Stomach smooth muscle (tissue), 2 donors: ENCODE measurements at regions not wholly inside any gene's neighbourhood (a gene's known extent, or its start where the extent isn't known, plus 50 kb on each side); places are given as distances from the start of the nearest gene placed in this dataset.
A peak's percentile ranks its signal among the peaks of the same experiment; 100 is the strongest.

Source experiments
- H3K27ac ChIP-seq: one replicate; pipeline ENCODE4 v1.7.0; 2013; ENCODE audit warnings: mild to moderate bottlenecking, low read length, inconsistent platforms
- H3K27me3 ChIP-seq, 2 donors: one replicate each; pipeline ENCODE4 v1.7.0; 2013; ENCODE audit warnings: low read length in 2 of 2; ENCODE audit not compliant: insufficient read depth in 2 of 2, control insufficient read depth in 1 of 2
- H3K36me3 ChIP-seq, 2 donors: one replicate each; pipeline ENCODE4 v1.7.0; 2013; ENCODE audit warnings: low read length in 2 of 2; ENCODE audit not compliant: control insufficient read depth in 2 of 2, insufficient read depth in 2 of 2
- H3K4me1 ChIP-seq: one replicate; pipeline ENCODE4 v1.7.0; 2013; ENCODE audit warnings: low read length; ENCODE audit not compliant: control insufficient read depth, insufficient read depth
- H3K4me3 ChIP-seq, 2 donors: one replicate each; pipeline ENCODE4 v1.7.0; 2013; ENCODE audit warnings: low read length in 2 of 2
- H3K9ac ChIP-seq, 2 donors: one replicate each; pipeline ENCODE4 v1.7.0; 2013; ENCODE audit warnings: low read length in 2 of 2, mild to moderate bottlenecking in 1 of 2
- H3K9me3 ChIP-seq, 2 donors: one replicate each; pipeline ENCODE4 v1.7.0; 2013; ENCODE audit warnings: low read length in 2 of 2; ENCODE audit not compliant: control insufficient read depth in 2 of 2
- donor health status: healthy.
- donor health status: Pancreatic carcinoma.

DNA sequence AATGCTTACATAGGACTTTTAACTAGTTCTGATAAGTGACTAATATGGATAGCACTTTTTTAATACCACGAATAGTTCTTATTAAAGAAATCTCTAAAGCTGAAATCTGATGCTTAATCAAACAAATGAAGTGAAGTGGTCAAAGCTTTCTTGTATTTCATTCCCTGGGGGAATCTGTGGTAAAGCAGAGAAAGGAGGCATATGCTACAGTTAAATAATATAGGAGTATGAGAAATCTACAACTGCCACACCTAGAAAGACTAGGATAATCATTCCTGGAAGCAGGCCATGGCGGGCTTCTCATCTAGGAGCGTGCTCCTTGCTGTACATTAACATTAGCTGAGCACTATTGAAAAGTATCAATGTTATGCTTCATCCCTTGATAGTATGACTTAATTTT, 835.7 kb downstream of the OTOL1 start:
- no peaks in the 10 kb centered on the region for H3K27me3 ChIP-seq
- H3K9me3 ChIP-seq: peaks cover 0 to 3% of the 10 kb centered on the region in 2 donors
- H3K4me3 ChIP-seq: no peak overlapping the region
- H3K4me1 ChIP-seq: no peaks in the 10 kb centered on the region
- H3K9ac ChIP-seq: no peak overlapping the region
- no peak overlapping the region for H3K27ac ChIP-seq
- H3K36me3 ChIP-seq: no peaks in the 10 kb centered on the region

DNA sequence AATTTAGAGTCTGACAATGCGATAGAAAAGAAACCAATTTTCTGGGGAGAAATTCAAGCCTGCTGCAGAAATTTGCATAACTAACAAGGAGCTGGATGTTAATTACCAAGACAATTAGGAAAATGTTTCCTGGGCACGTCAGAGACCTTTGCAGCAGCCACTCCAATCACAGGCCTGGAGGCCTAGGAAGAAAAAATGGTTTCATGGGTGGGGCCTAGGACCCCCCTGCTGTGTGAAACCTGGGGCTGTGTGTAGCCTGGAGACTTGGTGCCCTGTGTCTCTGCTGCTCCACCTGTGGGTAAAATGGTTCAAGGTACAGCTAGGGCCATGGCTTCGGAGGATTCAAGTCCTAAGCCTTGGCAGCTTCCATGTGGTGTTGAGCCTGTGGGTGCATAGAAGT, 837.9 kb downstream of the OTOL1 start:
- no peaks in the 10 kb centered on the region for H3K4me1 ChIP-seq
- H3K4me3 ChIP-seq: no peak overlapping the region
- H3K36me3 ChIP-seq: no peaks in the 10 kb centered on the region
- H3K27me3 ChIP-seq: no peaks in the 10 kb centered on the region
- H3K27ac ChIP-seq: no peak overlapping the region
- no peak overlapping the region for H3K9ac ChIP-seq
- H3K9me3 ChIP-seq: peaks cover 0 to 2% of the 10 kb centered on the region in 2 donors

DNA sequence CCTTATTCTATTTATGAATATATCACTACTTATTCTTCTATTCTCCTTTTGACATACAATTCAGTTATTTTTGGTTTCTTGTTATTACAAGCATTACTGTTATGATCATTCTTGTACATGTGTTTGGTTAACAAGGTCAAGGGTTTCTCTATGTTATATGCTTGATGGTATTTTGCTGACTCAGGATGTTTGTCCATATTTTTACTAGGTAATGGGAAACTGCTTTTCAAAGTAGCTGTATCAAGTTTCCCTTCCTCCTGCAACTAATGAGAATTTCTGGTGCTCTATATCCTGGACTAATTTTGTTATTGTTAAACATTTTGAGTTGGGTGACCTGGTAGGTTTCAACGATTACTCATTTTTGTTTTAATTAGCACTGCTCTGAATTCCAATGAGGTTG, 841.0 kb downstream of the OTOL1 start:
- no peak overlapping the region for H3K27ac ChIP-seq

DNA sequence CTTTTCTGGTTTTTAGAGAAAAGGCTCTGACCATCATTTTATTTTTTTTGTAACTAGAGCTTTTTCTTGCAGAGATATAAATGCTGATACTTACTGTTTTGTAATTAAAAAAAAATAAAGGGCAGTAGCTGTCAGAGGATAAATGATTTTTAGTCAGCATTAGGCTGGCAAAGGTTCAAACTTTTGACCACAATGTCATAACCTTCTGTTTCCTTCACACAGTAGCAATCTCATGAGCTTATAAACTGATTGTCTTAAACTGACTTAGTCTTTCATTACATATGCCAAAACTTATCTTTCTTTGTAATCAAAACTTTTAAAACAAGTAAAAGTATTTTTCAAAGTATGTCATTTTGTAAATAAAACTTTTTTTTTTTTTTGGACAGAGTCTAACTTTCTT, 841.9 kb downstream of the OTOL1 start:
- H3K27me3 ChIP-seq: no peaks in the 10 kb centered on the region
- no peaks in the 10 kb centered on the region for H3K36me3 ChIP-seq
- H3K4me3 ChIP-seq: no peak overlapping the region
- H3K9ac ChIP-seq: no peak overlapping the region
- H3K4me1 ChIP-seq: no peaks in the 10 kb centered on the region
- H3K27ac ChIP-seq: no peak overlapping the region
- H3K9me3 ChIP-seq: no peaks in the 10 kb centered on the region

More for the DNA sequence above, 841.0 kb downstream of the OTOL1 start:
- H3K36me3 ChIP-seq: no peaks in the 10 kb centered on the region
- H3K27me3 ChIP-seq: no peaks in the 10 kb centered on the region
- H3K9ac ChIP-seq: no peak overlapping the region
- no peaks in the 10 kb centered on the region for H3K9me3 ChIP-seq
- H3K4me1 ChIP-seq: no peaks in the 10 kb centered on the region
- no peak overlapping the region for H3K4me3 ChIP-seq

DNA sequence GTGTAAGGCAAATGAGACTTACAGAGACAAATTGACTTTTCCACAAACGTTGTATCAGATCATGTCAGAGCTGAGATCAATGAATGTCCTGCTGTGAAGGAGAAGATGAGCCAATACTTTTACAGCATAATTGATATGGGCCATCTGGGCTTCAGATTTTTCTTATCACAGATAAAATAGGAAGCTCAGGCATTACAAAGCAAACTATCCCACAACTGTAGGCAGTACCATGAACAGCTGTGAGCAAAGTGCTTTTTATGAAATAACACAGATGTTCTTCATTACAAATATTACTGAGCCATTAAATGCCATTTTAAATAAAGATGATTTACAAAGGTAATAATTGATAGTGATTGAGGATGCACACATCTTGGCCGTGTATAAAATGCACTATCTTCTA, 852.3 kb downstream of the OTOL1 start:
- Histone ChIP-seq H3K4me3 (no peak overlapping the region), H3K27me3 (no peaks in the 10 kb centered on the region), H3K27ac (no peak overlapping the region), H3K36me3 (no peaks in the 10 kb centered on the region), H3K9me3 (no peaks in the 10 kb centered on the region), H3K4me1 (no peaks in the 10 kb centered on the region), H3K9ac (no peak overlapping the region)

DNA sequence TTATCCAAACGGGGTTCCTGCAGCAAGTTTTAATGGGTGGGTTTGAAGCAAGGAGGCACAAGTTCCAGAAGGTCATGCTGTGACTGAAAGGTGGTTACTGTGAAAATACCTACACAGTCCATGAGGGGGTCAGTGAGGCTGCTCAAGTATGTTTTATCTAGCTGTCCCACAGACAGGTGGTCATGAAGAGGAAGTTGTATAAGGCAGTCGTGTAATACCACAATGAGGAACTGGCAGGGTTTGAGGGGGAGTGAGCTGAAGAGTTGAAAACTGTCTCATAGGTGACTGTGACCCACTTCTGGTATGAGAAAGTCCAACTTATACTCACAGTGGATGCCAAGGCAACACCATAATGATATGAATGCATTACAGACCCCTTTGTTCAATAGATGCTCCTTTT, 856.8 kb downstream of the OTOL1 start:
- Histone ChIP-seq H3K27me3 (no peaks in the 10 kb centered on the region), H3K27ac (no peak overlapping the region), H3K36me3 (no peaks in the 10 kb centered on the region), H3K9me3 (no peaks in the 10 kb centered on the region), H3K4me1 (no peaks in the 10 kb centered on the region), H3K9ac (no peak overlapping the region), H3K4me3 (no peak overlapping the region)

DNA sequence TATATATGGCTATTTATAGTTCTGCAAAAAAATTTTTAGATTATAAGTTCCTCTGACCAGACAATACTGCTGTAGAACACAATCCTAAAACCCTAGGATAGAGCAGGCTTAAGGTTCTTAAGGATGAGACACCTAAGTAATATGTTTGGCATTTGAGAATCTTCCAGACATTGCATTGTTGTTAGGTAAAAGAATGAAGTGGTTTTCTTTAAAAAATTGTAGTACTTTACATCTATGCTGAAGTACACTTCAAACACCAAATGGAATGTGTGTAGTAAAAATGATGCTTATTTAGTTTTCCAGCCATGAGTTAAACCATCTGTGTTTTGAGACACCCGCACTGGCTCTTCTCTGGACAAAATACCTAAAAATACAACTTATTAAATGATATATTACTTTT, 857.7 kb downstream of the OTOL1 start:
- Histone ChIP-seq H3K4me1 (no peaks in the 10 kb centered on the region), H3K9me3 (no peaks in the 10 kb centered on the region), H3K4me3 (no peak overlapping the region), H3K27me3 (no peaks in the 10 kb centered on the region), H3K36me3 (no peaks in the 10 kb centered on the region), H3K9ac (no peak overlapping the region), H3K27ac (no peak overlapping the region)

DNA sequence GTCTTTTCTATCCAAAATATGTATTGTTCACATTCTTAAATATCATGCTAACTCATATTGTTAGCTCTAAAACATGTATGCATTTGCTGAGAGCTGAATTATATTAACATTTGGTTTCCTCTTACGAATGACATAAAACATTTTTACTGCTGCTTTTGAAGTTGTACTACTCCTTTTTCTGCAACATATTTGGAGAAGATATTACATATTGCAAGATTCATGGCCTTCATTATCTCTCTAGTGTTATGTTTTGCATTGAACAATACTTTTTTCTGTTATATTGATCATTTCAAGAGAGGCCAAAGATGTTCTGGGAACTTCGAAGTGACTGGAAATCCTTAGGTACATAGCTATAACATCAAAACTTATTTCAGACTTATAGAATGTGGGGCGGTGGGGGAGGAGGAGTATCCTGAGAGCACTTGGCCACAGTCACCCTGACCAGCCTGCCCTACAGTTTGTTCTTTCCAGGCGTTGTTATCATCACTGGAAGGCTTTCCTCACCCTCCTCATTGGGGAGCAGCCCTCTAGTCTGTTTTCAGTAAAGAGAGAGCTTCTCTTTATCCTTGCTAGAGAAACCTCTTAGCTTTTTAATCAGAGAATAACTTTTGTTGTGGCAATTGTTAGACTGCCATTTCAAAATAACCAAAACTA, 868.6 kb downstream of the OTOL1 start:
- H3K9ac ChIP-seq: no peak overlapping the region
- no peaks in the 10 kb centered on the region for H3K27me3 ChIP-seq
- no peak overlapping the region for H3K4me3 ChIP-seq
- no peaks in the 10 kb centered on the region for H3K9me3 ChIP-seq
- no peaks in the 10 kb centered on the region for H3K4me1 ChIP-seq
- H3K27ac ChIP-seq: no peak overlapping the region
- H3K36me3 ChIP-seq: no peaks in the 10 kb centered on the region

DNA sequence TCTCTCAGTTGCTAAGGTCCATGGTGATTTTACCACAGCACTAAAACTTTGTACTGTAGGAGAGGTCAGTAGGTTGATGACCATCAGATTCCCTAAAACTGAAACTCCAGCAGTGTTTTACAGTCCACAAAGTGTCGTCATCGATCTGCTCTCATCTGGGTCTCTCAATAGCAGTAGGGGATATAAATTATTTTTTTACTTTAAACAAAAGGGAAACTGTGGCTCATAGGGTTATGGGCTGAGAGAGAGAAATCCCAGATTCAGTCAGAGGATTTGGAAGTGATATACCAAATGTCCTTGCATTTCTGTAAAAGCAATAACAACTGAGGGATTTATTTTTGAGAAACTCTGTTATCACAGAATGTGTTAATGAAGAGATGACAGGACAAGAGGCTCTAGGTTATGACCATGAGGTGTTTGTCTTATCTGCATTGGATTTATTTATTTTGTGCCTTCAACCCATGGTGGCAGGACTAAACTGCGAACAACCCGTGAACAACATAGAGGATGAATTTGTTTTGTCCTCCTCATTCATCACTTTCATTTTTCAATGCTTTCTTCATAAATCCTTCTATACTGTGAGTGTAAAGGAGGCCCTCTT, 869.7 kb downstream of the OTOL1 start:
- Histone ChIP-seq H3K27me3 (no peaks in the 10 kb centered on the region), H3K4me1 (no peaks in the 10 kb centered on the region)

DNA sequence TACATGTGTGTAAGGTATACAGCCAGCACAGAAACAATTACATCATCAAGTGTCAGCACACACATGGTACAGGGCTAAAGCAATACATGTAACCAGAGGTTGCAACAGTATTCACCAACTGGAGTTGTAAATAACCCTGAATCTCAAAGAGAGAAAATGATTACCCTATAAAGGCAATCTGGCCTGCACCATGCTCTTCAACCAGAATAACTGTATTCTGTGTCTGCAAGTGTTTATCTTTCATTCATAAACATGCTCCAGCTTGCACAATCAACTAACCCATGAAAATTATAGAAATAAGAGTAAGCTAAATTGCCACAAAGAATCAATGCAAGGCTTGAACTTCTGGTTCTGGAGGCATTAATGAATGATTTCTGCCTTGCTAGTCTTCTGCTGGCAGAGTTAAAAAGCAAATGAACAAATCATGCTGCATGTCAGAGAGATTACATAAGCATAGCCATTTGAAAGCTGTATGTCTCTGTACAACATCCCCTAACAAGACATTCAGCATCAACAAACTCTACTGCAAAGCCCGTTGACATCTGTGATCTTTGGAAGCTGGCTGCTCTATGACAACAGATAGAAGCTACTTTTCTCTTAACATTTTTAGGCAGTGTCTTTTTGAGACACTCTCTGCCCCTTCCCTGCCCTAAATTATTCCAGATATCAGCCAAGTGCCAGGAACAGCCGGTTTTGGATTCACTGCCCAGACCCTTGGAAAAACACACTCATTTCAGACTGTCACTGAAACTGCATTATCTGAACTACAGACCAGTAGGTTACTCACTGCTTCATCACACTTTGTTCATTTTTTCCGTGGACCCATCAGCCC, 871.0 kb downstream of the OTOL1 start:
- Histone ChIP-seq H3K27ac (no peak overlapping the region), H3K4me3 (peak overlapping the region in 1 of 2 donors; percentile 44), H3K9me3 (no peaks in the 10 kb centered on the region), H3K4me1 (no peaks in the 10 kb centered on the region), H3K9ac (no peak overlapping the region), H3K27me3 (no peaks in the 10 kb centered on the region), H3K36me3 (no peaks in the 10 kb centered on the region)

More for the DNA sequence above, 869.7 kb downstream of the OTOL1 start:
- Histone ChIP-seq H3K27ac (no peak overlapping the region), H3K4me3 (no peak overlapping the region), H3K36me3 (no peaks in the 10 kb centered on the region), H3K9me3 (no peaks in the 10 kb centered on the region), H3K9ac (no peak overlapping the region)

DNA sequence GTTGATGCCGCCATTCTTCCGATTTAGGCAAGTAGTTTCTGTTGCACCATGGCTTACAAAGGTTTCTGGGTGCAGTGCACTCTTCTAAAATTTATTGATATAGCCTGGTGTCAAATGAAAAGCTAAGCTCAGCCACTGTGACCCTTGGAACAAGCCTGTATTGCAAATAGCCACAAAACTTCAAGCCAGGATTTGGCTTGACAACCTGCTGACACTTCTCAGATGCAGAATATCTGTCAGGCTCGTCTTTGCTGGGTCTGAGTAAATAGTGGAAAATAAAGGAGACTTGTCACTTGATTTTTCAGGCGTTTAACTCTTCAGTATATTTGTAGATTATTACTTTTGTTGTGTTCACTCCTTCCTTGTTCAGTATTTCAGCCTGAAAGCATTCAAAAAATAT, 871.8 kb downstream of the OTOL1 start:
- H3K4me1 ChIP-seq: no peaks in the 10 kb centered on the region
- no peak overlapping the region for H3K9ac ChIP-seq
- no peaks in the 10 kb centered on the region for H3K27me3 ChIP-seq
- H3K27ac ChIP-seq: no peak overlapping the region
- no peaks in the 10 kb centered on the region for H3K36me3 ChIP-seq
- H3K9me3 ChIP-seq: no peaks in the 10 kb centered on the region
- peak overlapping the region in 1 of 2 donors; percentile 44 for H3K4me3 ChIP-seq
